ENCODE measurements at regions not wholly inside any gene's neighbourhood (a gene's known extent, or its start where the extent isn't known, plus 50 kb on each side); places are given as distances from the start of the nearest gene placed in this dataset.

DNA sequence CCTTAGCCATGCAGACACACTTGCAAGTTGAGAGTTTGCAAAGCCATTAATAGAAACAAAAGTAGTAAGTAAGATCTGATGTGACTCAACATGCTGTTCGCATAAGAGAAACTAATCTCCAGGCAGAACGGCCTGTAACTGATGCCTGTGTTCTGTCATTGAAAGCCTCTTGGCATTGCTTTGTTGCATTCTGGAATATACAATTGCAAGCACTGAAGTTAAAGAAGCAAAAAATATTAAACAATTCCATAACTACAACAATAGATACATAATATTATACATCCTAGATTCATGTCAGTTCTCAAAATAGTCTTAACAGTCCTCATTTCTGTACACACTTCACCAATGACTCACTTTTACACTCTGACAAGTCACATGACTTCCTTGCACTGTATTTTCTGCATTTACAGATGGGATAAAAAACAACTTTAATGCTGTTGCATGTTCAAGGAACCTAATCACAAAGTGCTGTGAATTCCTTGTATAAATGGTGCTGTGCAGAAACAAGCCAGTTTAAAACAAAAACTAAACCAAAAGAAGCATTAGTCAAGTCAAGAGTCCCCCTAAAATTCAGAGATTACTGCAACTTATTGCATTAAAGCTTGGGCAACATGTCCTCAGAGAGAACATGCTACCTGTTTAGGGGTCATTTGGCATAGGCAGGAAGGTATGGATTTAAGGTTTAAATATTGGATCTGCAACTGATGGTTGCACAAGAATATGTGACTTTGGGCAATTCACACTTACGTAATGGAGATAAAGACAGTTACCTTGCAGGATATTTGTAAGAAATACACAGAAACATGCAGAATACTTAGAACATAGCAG, 79.5 kb upstream of the SERP2 start (continued):
- TF ChIP-seq BHLHE40 (IDR thresholded peaks at IDR 0.05; ENCODE audit: borderline replicate concordance in 1 of 2, low read depth in 2 of 2, low read length in 1 of 2), result no peak
- no peak for TF ChIP-seq TCF7 (IDR thresholded peaks at IDR 0.05; ENCODE audit: borderline replicate concordance)
- TF ChIP-seq PKNOX1 (IDR thresholded peaks at IDR 0.05), result no peak

DNA sequence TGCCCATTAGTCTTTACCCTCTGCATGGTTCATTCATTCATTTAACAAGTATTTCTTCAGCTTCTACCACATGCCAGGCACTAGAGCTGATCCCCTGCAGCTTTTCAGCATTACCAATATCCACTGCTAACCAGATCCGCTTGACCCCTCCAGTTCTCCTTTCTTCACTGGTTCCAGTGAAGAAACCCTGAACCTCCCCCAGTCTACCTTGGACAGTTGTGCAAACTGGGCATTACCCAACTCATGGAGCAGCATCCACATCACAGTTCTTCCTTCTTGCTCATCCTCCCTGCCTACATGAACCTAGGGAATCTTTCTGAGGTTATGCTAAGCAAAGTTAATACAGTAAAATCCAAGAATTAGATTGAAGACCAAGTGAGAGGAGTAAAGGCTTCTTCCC, 78.7 kb upstream of the SERP2 start:
- intact Hi-C loops (cut with micrococcal nuclease; ENCODE audit: unreplicated experiment), result no loop called here
- TF ChIP-seq MTA2 (IDR thresholded peaks at IDR 0.05; ENCODE audit: low read depth), result no peak
- no peak for TF ChIP-seq NBN (IDR thresholded peaks at IDR 0.05)
- no peak for TF ChIP-seq SPI1 (IDR thresholded peaks at IDR 0.05; ENCODE audit: borderline replicate concordance, insufficient read depth, low read depth, low read length)
- TF ChIP-seq WRNIP1 (IDR thresholded peaks at IDR 0.05; ENCODE audit: borderline replicate concordance, low read depth, low read length), result no peak
- no peak for TF ChIP-seq KLF5 (IDR thresholded peaks at IDR 0.05; ENCODE audit: partially characterized antibody)
- TF ChIP-seq EP300 (IDR thresholded peaks at IDR 0.05; ENCODE audit: borderline replicate concordance in 1 of 2, control insufficient read depth in 1 of 2, low read depth in 2 of 2, low read length in 2 of 2), result no peak
- TF ChIP-seq KAT2A (conservative IDR thresholded peaks at IDR 0.05; ENCODE audit: control insufficient read depth, low read depth, low read length), result no peak
- TF ChIP-seq POU2F2 (IDR thresholded peaks at IDR 0.05; ENCODE audit: borderline replicate concordance, low read depth, low read length), result no peak
- no peak for TF ChIP-seq SMAD5 (IDR thresholded peaks at IDR 0.05; ENCODE audit: low read depth)
- no peak for TF ChIP-seq GATAD2B (conservative IDR thresholded peaks at IDR 0.05; ENCODE audit: low read depth)
- TF ChIP-seq CEBPB (IDR thresholded peaks at IDR 0.05; ENCODE audit: borderline replicate concordance in 1 of 2, low read depth in 2 of 2, low read length in 2 of 2), result no peak
- no peak for TF ChIP-seq RAD51 (IDR thresholded peaks at IDR 0.05)
- TF ChIP-seq RUNX3 (IDR thresholded peaks at IDR 0.05; ENCODE audit: low read length), result no peak
- no peak for TF ChIP-seq BHLHE40 (IDR thresholded peaks at IDR 0.05; ENCODE audit: borderline replicate concordance in 1 of 2, low read depth in 2 of 2, low read length in 1 of 2)
- no peak for TF ChIP-seq POLR2AphosphoS2 (IDR thresholded peaks at IDR 0.05; ENCODE audit: low read depth, low read length)
- no peak for TF ChIP-seq HSF1 (IDR thresholded peaks at IDR 0.05; ENCODE audit: low read depth, low read length)
- TF ChIP-seq IRF4 (IDR thresholded peaks at IDR 0.05; ENCODE audit: low read depth, low read length), result no peak

More for the DNA sequence above, 78.7 kb upstream of the SERP2 start:
- no peak for FAIRE-seq
- H3K4me3 ChIP-seq, result no peak overlapping the region
- ChIA-PET CTCF (no interaction called here), SMC1A (ENCODE audit: uncharacterized antibody, unreplicated experiment) (no interaction called here), POLR2A (no interaction called here), RAD21 (ENCODE audit: unreplicated experiment) (no interaction called here)
- BruUV-seq (replicated peaks), result no TSS peak
- H3K79me2 ChIP-seq (ENCODE audit: control insufficient read depth, insufficient read depth, low read length), result no peaks in the 10 kb centered on the region
- no peaks in the 10 kb centered on the region for H3K36me3 ChIP-seq (ENCODE audit: control insufficient read depth in 2 of 2, insufficient read depth in 2 of 2, low read length in 1 of 2)
- H3K9me3 ChIP-seq (replicated peaks; ENCODE audit: control insufficient read depth, insufficient read depth, low read length), result no peaks in the 10 kb centered on the region; the same call in 2 of the 3 replicates
- H3K27me3 ChIP-seq (replicated peaks in 1 of 2; ENCODE audit: control insufficient read depth in 2 of 2, insufficient read depth in 2 of 2, low read length in 1 of 2), result no peaks in the 10 kb centered on the region
- no peak overlapping the region for H2AFZ ChIP-seq (ENCODE audit: control insufficient read depth, low read depth, low read length)
- 100% methylated on average over 1 of the region's 1 CpG for WGBS (ENCODE audit: insufficient coverage, insufficient replicate concordance, low lambda C conversion rate, missing lambda C conversion rate)
- no peak overlapping the region for H3K4me2 ChIP-seq (ENCODE audit: control insufficient read depth, insufficient read depth)
- no peak overlapping the region for H3K27ac ChIP-seq (ENCODE audit: control insufficient read depth, insufficient read depth)
- in situ Hi-C loops (cut with MboI), result no loop called here
- H4K20me1 ChIP-seq (ENCODE audit: control insufficient read depth, insufficient read depth), result no peaks in the 10 kb centered on the region
- no peak for DNase-seq (ENCODE audit: low read depth, low spot score)
- ATAC-seq, result no peak
- H3K9ac ChIP-seq (ENCODE audit: control insufficient read depth, insufficient read depth, low read length), result no peak overlapping the region
- no peaks in the 10 kb centered on the region for H3K4me1 ChIP-seq (ENCODE audit: control insufficient read depth, insufficient read depth, low read length)

Measured in GM12878 (cell line).